Parathyroid adenoma (tissue), 2 donors: ENCODE measurements at regions not wholly inside any gene's neighbourhood (a gene's known extent, or its start where the extent isn't known, plus 50 kb on each side); places are given as distances from the start of the nearest gene placed in this dataset.

ENCODE experiments used
- H2AFZ ChIP-seq: fragments of 300-600 bp; sonication (generic); one replicate; pipeline ENCODE4 v1.7.0; 2017; ENCODE audit warnings: antibody characterized with exemption, mild to moderate bottlenecking
- H3K27ac ChIP-seq: fragments of 300-600 bp; sonication (generic); one replicate; pipeline ENCODE4 v1.7.0; 2017
- H3K27me3 ChIP-seq: fragments of 300-600 bp; sonication (generic); one replicate; pipeline ENCODE4 v1.7.0; 2017; ENCODE audit warnings: low read length; ENCODE audit not compliant: control insufficient read depth, insufficient read depth
- H3K36me3 ChIP-seq: fragments of 300-600 bp; sonication (generic); one replicate; pipeline ENCODE4 v1.7.0; 2017; ENCODE audit warnings: low read length; ENCODE audit not compliant: control insufficient read depth, insufficient read depth
- H3K4me1 ChIP-seq: fragments of 300-600 bp; sonication (generic); one replicate; pipeline ENCODE4 v1.7.0; 2017; ENCODE audit warnings: control low read depth
- H3K4me2 ChIP-seq: fragments of 300-600 bp; sonication (generic); one replicate; pipeline ENCODE4 v1.7.0; 2017; ENCODE audit warnings: low read length
- H3K4me3 ChIP-seq: fragments of 300-600 bp; sonication (generic); one replicate; pipeline ENCODE4 v1.7.0; 2017; ENCODE audit warnings: low read depth, low read length
- H3K79me2 ChIP-seq: fragments of 300-600 bp; sonication (generic); one replicate; pipeline ENCODE4 v1.7.0; 2017; ENCODE audit warnings: control low read depth
- H3K9ac ChIP-seq: fragments of 300-600 bp; sonication (generic); one replicate; pipeline ENCODE4 v1.7.0; 2017; ENCODE audit warnings: mild to moderate bottlenecking
- H3K9me3 ChIP-seq: fragments of 300-600 bp; sonication (generic); one replicate; pipeline ENCODE4 v1.7.0; 2017; ENCODE audit warnings: low read length; ENCODE audit not compliant: control insufficient read depth
- TF ChIP-seq, protein P1 (sequence below): fragments of 300-600 bp; sonication (generic); IDR thresholded peaks from one replicate; pipeline ENCODE4 v1.7.0; 2017; ENCODE audit warnings: antibody characterized with exemption, mild to moderate bottlenecking
- donor health status: primary hyperparathyroidism.

DNA sequence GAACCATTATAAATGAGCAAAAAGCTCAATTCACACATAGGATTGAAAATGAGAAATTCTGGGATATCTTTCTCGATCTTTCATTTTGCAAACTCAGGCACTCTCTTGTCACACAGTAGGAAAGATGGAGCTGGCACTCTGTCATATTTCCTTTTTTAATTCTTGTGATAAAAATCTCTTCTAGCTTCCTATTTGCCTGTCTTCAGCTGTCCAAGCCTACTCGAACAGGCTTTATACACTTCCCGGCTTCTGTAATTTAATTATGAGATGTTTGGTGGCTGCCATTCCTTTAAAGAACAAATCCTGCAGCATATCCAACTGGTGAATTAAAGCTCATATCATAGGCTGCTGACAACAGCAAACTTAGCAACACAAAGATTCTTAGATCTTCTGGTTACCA is 1484.3 kb upstream of the PIK3C3 start:
- H3K9ac ChIP-seq: no peak overlapping the region
- H3K36me3 ChIP-seq: no peaks in the 10 kb centered on the region
- TF ChIP-seq, protein P1, sequence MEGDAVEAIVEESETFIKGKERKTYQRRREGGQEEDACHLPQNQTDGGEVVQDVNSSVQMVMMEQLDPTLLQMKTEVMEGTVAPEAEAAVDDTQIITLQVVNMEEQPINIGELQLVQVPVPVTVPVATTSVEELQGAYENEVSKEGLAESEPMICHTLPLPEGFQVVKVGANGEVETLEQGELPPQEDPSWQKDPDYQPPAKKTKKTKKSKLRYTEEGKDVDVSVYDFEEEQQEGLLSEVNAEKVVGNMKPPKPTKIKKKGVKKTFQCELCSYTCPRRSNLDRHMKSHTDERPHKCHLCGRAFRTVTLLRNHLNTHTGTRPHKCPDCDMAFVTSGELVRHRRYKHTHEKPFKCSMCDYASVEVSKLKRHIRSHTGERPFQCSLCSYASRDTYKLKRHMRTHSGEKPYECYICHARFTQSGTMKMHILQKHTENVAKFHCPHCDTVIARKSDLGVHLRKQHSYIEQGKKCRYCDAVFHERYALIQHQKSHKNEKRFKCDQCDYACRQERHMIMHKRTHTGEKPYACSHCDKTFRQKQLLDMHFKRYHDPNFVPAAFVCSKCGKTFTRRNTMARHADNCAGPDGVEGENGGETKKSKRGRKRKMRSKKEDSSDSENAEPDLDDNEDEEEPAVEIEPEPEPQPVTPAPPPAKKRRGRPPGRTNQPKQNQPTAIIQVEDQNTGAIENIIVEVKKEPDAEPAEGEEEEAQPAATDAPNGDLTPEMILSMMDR: no peak
- H3K27ac ChIP-seq: no peak overlapping the region
- H3K4me2 ChIP-seq: no peak overlapping the region
- no peaks in the 10 kb centered on the region for H3K9me3 ChIP-seq
- no peak overlapping the region for H2AFZ ChIP-seq
- no peaks in the 10 kb centered on the region for H3K4me1 ChIP-seq
- H3K27me3 ChIP-seq: no peaks in the 10 kb centered on the region
- H3K79me2 ChIP-seq: no peaks in the 10 kb centered on the region
- H3K4me3 ChIP-seq: no peak overlapping the region

DNA sequence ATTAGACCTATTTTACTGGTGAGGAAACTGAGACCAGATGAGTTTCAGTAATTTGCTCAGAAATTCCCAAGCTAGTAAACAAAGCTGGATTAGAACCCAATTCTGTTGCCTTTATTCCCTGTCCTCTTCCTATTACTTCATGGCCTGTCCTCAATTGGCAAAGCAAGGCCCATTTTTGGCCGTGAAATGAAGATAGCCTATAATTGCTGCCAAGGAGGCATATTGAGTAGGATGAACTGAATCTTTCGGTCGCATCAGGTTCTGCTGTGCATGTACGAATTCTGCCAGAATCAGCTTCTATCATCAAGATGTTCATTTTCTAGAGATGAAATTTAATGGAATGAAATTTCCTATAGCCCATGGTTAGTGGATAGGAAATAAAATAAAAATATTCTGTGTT is 1485.2 kb upstream of the PIK3C3 start:
- Histone ChIP-seq H3K36me3 (no peaks in the 10 kb centered on the region), H3K9me3 (no peaks in the 10 kb centered on the region), H3K4me1 (no peaks in the 10 kb centered on the region), H3K9ac (no peak overlapping the region), H3K27me3 (no peaks in the 10 kb centered on the region), H3K79me2 (no peaks in the 10 kb centered on the region), H3K4me2 (no peak overlapping the region), H3K27ac (no peak overlapping the region), H2AFZ (no peak overlapping the region), H3K4me3 (no peak overlapping the region)
- TF ChIP-seq, protein P1: no peak

DNA sequence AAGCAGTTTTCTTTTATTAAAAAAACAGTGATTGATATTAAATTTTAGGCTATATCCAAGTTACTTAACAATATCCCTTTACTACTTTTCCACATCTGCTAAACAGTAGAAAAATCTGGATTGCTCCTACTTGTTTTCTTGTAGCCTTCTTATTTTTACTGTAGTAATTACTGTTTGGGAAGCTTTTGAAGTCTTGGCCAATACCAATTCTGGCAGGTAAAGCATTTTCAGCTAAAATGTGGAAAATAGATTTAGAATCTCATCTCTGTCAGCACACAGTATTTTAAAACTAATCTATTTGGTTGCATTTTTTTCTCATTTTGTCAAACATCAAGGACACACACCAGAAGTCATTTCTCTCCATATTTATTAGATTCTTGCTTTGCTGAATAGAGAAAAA is 1485.7 kb upstream of the PIK3C3 start:
- no peak overlapping the region for H3K9ac ChIP-seq
- H3K27me3 ChIP-seq: no peaks in the 10 kb centered on the region
- H3K9me3 ChIP-seq: no peaks in the 10 kb centered on the region
- TF ChIP-seq, protein P1: no peak
- no peak overlapping the region for H3K4me2 ChIP-seq
- no peak overlapping the region for H2AFZ ChIP-seq
- H3K79me2 ChIP-seq: no peaks in the 10 kb centered on the region
- no peak overlapping the region for H3K4me3 ChIP-seq
- H3K27ac ChIP-seq: no peak overlapping the region
- H3K4me1 ChIP-seq: no peaks in the 10 kb centered on the region
- no peaks in the 10 kb centered on the region for H3K36me3 ChIP-seq

DNA sequence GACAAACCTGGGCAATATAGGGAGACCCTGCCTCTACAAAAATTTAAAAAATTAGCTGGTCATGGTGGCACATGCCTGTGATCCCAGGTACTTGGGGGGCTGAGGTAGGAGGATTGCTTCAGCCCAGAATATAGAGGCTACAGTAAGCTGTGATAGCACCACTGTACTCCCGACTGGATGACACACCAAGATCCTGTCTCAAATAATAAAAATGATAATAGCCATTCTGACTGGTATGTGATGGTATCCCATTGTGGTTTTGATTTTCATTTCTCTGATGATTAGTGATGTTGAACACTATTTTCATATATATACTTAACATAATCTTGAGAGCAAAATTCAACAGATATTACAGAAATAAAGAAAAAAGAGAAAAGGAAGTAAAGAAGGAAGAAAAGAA is 1491.0 kb upstream of the PIK3C3 start:
- Histone ChIP-seq H3K4me2 (no peak overlapping the region), H3K27ac (no peak overlapping the region), H3K9ac (no peak overlapping the region), H3K36me3 (no peaks in the 10 kb centered on the region), H3K79me2 (no peaks in the 10 kb centered on the region), H3K9me3 (no peaks in the 10 kb centered on the region), H2AFZ (no peak overlapping the region), H3K4me1 (no peaks in the 10 kb centered on the region), H3K27me3 (no peaks in the 10 kb centered on the region), H3K4me3 (no peak overlapping the region)
- TF ChIP-seq, protein P1: no peak

DNA sequence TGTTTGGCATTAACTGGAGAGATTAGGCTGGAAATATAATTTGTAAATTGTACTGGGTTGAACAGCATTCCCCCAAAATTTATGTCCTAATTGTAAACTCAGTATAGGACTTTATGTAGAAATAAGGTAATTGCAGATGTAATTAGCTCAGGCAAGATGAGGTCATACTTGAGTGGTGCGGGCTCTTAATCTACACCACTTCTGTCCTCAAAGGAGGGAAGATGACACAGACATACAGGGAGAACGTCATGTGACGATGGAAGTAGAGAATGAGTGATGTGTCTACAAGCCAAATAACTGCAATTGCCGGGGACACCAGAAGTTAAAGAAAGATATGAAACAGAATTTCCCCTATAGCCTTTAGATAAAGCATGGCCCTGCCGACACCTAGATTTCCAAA is 1501.1 kb upstream of the PIK3C3 start:
- no peak overlapping the region for H3K4me3 ChIP-seq
- H3K36me3 ChIP-seq: no peaks in the 10 kb centered on the region
- no peak overlapping the region for H3K9ac ChIP-seq
- no peak overlapping the region for H3K4me2 ChIP-seq
- no peaks in the 10 kb centered on the region for H3K79me2 ChIP-seq
- H3K9me3 ChIP-seq: no peaks in the 10 kb centered on the region
- no peak overlapping the region for H2AFZ ChIP-seq
- TF ChIP-seq, protein P1: no peak
- no peaks in the 10 kb centered on the region for H3K27me3 ChIP-seq
- H3K4me1 ChIP-seq: no peaks in the 10 kb centered on the region
- H3K27ac ChIP-seq: no peak overlapping the region
